A172 (cell line): ENCODE measurements at regions not wholly inside any gene's neighbourhood (a gene's known extent, or its start where the extent isn't known, plus 50 kb on each side); places are given as distances from the start of the nearest gene placed in this dataset.

ENCODE experiments used
- DNase-seq: peaks from one replicate; pipeline ENCODE4 v3.0.0-alpha.2; 2015; ENCODE audit warnings: low spot score

DNA sequence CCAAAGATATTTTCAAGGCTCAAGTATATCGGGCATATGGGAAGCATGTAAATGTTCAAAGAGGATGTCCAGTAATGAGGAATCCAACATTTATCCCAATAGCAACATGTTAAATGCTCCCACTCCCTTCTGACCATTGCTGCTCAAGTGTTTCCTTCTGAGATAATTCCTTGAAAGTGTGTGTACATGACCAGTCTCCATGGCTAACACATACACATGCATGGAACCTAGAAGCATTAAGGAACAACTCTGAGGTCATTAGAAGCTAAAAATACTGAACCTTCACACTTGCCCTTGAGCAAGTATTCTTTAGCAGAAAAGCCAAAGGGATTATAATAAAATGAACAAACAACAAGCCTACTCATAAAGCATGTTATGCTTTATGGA lies 433.8 kb upstream of the TCF4 start:
- no peak for DNase-seq

DNA sequence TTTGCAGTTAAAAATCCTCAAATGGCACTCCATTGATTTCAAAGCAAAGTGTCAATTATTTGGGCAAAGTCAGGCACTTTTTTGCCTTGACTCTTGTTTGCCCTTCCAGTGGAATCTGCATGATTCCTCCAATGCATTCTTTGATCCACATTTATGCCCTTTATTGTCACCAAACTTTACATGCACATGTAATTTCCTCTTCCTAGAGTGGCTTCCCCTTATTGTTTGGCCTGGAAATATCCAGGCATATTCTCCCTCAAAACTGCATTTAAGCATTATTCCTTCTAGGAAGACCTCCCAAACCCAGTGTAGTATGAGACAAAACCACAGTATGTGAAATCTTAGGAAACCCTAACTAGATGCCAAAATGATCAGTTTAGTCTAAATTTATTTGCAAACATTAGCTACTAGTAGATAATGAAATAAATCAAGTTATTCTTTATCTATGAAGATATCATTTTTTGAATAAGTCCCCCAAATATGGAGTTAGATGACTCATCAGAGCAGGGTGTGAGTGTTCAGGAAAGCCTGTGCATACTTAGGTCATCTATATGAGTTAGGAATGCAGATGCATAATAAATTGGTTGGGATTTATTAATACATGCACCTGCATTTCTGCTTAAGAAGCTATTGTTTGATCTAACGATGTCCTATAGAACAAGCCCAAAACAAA lies 433.3 kb upstream of the TCF4 start:
- DNase-seq = no peak

DNA sequence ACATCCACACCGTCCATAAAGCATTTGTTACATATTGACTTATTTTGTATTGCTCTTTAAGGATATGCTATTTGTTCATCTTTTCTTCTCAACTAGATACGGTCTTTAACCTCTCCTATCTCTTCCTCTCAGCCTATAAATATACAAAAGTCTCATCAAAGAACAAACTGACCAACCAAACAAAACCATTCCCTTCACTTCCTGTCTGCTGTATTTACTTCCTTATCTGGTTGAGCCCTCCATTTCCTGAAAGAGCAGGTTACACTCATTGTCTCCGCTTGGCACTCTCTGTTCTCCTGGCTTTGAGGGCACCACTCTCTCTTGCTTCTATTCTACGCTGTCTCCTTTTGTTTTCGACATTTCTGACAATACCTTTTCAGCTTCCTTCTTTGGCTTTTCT lies 431.9 kb upstream of the TCF4 start:
- DNase-seq = no peak

DNA sequence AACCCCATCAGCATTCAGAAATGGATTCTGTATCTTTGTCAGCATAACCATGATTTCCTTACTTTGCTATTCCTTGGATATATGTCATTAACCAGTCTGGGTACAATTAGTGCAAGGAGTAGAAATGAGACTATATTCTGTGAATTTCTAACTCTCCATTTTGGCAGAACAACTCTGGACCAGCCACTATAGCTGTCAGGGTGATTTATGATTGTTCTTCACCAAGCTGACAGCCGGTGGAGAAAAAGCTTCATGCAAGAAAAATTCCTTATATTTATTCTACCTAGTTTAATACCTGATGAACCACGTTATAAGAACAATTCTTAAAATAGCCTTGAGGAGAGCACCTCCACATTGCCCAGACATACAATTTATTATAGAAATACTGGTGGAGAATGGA lies 431.2 kb upstream of the TCF4 start:
- no peak for DNase-seq

DNA sequence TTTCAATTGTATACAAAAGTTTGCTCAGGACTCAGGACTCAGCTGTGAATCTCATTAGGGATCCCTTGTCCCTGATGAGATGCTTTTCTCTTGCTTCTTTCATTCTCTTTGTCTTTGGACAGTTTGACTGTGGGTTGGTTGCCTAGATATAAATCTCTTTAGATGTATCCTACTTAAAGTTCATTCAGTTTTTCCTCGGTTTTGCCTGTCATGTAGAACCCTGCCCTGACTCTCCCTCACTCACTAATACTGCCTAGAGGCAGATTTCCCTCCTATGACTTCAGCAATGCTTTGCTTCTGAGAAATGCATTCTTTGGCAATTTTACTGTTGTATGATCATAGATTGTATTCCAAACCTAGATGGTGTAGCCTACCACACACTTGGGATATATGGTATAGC lies 421.4 kb upstream of the TCF4 start:
- no peak for DNase-seq

DNA sequence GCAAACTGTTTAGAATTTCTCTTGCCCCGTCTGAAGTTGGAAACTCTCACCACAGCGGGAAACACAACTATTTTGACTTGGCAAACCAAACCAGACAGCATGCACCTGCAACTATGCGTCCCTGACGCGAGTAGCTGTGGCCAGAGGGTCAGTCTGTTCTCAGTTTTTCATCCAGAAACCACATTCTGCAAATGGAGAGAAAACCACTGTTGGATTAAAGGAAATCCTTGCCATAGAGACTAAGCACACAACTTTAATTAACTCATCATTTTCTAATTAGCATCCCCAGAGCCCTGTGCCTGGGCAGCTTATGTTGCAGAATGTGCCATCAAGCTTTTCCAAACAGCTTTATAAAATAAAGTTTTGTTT lies 415.7 kb upstream of the TCF4 start:
- DNase-seq = no peak

DNA sequence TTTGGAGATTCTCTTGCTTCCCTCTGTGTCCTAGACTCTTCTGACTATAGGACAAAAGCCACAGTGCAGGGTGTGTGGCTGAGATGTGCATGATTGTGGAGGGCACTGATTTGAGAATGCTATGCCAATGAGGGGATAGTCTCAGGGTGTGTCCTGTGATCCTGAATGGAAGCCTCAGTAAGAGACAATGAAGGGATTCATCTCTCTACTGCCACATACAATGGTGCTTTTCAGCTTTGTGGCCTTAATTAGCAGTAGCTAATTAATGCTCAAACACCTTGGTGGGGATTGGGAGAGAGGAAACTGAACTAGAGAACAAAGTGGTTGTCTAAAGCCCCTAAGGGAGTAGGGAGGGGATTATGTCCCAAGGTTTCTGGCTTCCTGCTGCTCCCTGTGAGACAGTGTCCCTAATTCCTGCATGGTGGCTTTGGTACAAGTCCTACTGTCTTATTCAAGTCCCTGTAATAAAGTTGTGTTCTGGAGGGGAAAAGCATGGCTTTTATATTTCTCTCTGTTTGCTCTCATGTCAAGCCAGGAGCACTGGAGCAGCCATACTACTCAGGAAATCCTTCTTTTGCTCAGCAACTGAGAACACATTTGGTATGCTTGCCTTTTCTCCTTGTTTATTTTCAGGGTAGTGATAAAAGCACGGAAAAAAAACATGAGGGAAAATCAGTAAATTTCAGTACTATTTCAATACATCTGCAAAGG lies 415.2 kb upstream of the TCF4 start:
- no peak for DNase-seq

DNA sequence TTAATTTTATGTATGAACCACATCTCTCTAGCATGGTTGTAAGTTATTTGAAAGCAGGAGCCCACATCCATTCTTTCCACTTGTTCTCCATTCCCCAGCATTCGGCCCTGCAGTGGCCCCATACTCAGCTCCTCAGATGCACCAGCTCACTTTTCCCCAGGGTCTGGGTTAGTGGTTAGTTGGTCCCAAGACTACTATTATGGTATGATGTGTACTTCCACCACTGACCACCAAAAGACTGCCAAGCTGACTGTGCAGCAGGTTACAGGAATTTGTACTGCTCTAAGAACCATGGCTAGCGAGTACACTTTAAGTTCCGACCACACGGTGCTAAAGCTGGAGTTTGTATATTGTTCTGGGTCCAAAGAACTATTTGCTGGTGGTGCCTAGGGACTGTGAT lies 413.6 kb upstream of the TCF4 start:
- DNase-seq = no peak

DNA sequence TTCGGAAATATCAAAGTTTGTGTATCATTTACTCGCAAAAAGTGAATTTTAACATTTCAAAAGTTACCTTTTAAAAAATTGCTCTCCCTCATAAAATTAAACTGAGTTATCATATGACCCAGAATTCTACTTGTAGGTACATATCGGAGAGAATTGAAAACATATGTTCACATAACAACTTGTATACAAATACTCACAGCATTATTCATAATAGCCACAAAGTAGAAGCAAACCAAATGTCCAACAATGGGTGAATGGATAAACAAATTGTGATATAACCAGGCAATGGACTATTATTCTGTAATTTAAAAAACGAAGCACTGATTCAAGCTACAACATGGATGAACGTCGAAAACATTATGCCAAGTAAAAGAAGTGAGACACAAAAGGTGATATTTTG lies 412.0 kb upstream of the TCF4 start:
- no peak for DNase-seq

DNA sequence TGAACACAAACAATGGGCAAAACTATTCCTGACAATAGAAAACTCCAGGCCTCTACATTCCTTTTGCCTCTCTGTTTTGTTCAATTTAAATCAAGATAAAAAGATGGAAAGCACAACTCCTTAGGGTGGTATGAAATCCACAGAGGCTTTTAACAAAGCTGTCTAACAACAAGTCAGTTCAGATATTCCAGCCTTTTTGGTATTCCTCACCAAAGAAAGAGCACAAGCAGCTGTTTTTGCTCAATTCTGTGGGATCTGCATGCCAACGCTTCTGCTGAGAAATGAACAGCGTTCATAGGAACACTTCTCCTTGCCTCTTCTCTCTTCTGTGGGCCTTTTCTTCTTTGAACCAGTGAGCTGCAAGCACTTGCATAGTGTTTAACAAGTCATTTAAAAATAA lies 411.6 kb upstream of the TCF4 start:
- DNase-seq = no peak

DNA sequence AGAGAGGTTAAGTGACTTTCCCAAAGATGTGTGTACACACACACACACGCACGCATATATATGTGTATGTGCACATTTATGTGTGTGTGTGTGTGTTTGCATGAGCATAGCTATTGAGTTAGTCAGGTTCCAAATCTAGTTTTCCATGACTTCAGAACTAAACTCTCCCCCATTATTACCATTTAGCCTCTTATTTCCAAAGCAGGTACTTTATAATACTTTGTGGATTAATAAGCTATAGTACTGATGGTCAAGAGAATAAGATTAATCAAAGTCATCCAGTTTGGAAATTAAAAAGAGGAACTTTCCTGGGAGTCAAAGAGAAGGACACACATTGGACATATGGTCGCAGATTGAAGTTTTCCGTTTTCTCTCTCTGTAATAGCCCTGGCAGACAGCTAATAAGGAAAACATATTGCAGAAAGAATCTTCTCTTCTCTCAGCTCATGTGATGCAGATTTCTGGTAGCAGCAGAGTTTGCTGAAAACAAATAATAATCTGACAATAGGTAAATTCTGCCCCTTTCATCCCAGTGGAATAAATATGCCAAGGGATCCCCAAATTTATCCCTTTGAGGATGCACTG lies 410.9 kb upstream of the TCF4 start:
- no peak for DNase-seq

DNA sequence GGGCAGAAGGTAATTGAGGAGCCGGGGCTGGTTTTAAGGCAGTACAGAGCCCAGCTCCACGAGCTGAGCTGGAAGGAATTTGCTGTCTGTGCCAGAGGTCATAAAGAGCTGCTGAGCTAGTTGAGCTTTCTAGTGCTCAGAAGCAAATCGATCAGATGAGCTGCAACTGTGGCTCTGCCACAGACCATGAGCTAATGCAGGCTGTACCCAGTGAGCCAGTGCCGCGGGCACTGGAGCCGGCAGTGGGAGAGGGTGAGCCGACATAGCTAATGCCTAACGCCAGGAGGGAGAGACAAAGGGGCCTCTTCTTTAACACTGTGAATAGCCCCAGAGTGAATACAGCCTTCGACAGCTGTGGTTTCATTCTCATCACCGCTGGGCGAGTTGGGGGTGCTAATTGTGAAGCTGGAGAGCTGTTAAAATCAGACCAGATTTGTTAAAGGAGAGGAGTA lies 410.1 kb upstream of the TCF4 start:
- DNase-seq = no peak

DNA sequence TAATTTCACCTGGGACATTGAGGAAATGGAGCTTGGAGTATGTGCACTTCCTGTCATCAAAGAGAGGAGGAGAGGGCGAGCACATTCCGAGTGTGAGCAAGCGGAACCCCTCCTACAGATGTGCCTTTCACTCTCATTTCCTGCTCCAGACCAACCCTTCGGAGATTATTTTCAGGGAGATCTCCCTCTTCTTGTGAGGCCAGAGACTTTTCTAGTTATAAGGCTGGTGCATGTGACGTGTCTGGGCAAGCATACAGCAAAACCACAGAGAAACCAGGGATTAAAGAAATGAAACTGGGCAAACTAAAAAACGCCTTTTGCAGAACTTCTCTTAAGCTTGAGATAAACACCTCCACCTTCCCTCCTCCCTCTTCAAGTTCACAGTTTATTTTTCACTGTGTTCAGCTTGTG lies 409.2 kb upstream of the TCF4 start:
- DNase-seq = no peak

DNA sequence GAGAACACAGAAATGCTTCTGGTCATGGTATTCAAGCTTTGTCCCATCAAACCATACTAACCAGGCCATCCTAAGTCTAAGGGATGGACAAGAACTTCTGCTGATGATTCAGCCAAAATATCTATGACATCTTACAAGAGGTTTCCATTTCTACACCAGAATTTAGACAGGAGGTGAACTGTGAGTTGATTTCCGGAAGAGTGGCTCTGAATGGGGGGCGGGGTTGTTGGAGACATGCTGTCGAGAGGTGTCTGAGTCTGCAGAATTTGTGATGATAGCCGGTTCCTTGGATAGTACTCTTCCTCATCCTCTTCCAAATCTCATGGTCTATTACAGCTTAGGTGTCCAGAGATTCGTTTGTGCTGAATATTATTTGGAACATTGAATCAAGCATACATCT lies 408.7 kb upstream of the TCF4 start:
- no peak for DNase-seq

DNA sequence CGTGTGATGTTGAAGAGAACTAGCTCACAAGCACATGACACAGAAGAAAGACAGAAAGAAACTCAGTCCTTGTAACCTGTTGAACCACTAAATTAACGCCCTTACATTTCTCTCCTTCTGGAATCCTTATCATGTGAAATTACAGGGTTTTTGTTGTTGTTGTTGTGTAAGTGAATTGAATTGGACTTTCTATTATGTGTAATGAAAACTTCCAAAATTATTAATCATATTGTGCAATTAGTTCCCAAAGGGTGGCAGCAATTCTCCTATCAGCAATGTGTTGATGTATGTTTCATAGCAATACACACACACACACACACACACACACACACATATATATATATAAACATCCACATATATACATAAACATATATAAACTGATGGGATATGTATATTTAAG lies 402.2 kb upstream of the TCF4 start:
- DNase-seq = no peak

DNA sequence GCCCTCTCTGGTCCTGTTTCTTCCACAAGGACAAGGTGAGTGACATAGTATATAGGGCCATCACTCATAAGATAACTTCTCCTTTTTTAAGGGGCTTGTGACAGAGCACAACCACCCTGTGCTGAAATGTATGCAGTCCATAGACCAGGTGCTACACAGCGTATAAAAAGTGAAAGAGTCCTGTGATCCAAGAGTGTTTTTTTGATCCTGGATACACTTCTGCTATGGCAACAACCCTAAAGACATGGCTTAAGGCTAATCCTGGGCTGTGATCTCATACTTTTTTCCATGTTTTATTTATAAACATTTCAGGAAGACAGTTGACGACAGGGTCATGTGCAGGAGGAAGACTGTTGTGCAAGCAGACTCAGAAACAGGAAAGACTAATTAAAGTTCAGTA lies 400.5 kb upstream of the TCF4 start:
- no peak for DNase-seq

DNA sequence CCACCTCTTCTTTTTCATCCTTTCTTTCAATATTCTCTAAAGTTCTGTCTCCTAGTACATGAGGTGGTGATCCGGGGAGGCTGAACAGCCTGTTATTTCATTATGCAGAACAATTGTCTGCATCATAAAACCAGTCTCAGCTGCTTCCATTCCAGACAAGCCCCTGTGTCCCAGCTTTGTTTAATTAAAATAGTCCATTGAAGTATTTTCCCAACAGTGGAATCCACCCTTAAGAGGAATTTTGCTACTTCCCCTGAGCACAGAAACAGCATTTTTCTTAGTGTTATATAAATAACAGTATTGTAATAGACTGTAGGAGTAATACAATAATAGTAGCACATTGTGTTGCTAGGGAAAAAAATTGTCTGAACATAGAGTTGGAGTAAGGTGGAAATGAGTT lies 395.4 kb upstream of the TCF4 start:
- DNase-seq = no peak

DNA sequence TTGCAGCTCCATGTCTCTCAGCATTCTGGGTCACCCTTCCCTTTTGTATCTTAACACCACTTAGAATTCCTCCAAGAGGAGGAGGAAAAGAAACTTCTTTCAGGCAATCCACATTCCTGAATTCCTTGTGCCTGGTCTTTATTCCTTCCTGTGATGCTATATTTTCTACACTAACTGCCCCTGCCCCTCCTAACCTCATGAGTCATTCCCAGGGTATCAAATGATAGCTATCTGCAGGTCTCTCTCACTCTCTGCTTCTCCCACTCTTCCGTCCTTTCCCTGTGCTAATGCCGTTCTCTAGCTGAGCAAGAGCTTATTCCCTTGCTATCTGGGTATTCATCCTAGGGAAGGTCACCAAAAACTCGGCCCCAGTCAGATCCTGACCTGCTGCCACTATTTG lies 395.0 kb upstream of the TCF4 start:
- peak; percentile 6 for DNase-seq

DNA sequence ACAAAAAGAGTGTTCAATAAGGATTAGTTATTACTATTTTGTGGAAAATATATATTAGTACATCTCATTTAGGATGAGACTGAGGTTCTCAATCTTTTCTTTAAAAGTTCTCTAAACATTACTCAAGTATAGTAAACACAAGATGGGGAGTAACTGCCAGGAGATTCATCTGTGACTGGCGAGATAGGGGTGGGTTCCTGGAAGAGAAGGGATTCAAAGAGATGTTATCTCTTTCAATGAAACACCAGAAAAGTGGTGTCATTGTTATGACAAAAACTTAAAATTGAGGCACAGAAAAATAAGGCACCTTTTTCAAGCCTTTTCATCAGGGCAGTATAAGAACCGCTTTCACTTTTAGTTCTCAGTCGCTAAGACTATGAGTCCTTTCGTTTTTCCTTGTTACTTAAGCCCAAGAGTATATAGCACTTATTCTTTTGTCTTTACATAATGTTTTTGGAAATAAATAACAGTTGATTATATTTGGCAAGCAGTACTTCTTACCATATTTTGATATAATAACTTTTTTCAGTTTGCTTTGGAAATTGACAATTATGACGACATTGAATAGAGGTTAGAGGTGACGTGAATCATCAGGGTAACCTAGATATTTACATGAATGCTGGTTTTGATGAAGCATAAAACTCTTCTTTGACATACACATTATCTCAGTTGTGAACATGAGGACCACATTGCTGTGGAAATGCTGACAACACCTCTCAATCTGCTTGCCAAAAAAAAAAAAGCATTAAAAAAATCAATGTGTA lies 393.9 kb upstream of the TCF4 start:
- DNase-seq = no peak

DNA sequence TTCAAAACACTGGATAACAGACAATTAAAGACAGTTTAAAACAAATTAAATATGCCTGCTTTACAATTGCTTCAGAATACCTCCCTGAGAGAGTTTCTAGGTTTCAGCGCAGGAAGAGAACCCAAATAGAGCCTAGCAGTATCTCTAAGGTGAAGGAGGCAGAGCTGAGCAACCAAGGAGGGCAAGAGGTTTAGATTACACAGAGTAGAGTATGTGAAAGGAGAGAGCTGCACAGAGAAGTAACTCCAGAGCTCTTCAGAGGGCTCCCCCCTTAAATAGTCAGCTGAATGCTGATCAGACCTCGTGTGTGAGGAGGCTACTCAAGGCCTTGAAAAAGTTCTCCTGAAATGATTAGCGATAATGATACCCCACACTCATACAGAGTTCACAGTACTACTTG lies 386.5 kb upstream of the TCF4 start:
- no peak for DNase-seq

DNA sequence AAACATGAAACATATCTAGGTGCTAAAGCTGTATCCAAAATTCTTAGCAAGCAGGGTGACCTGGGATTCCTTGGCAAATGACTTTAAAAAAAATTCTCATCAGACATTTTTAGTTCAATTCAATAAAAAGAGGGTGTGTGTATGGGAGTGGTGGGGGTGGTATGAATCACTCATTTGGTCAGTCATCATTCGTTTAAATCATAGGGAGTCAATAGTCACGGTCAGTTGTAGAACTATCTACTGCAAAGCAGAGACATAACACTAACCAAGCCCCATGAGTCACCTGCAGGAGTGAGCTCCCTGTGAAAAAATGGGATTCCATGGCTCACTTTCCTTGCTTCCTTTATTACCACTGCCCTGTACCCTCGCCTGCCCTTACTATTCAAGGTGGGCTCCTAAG lies 380.6 kb upstream of the TCF4 start:
- no peak for DNase-seq

DNA sequence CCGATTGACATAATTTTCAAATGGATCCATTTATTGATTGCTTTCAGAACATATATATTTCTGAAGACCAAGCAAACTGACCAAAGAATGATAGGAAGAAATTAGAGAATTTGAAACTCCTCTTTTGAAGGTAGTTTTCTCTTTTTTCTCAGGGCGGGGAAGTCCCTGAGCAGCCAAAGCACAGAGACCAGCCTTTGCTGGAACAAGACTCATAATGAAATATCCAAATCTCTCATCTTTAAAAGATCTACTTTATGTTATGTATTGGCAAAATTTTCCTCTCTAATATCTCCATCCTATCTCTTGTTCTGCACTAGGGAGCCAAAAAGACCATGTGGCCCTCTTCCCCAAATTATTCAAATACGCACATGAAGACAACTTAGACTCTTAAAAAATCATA lies 379.0 kb upstream of the TCF4 start:
- no peak for DNase-seq

DNA sequence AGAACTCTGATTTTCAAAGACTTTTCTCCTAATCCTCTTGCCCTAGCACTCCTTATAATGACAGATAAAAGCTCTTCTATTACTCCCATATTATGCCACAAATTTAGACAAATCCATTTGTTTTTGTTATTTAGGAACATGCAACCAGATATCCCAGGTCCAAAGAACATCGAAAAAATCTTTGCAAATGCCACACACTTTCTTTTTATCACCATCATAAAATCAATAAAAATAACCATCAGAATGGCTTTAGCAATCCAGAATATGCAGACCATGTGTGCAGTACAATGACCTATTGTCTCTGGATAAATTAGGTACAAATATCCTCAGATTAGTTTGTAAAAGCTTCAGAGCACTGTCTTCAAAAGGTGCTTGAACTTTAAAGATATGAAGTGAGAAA lies 376.2 kb upstream of the TCF4 start:
- no peak for DNase-seq
